ENCODE measurements at regions not wholly inside any gene's neighbourhood (a gene's known extent, or its start where the extent isn't known, plus 50 kb on each side); places are given as distances from the start of the nearest gene placed in this dataset.
"Not testable (repeated sequence)": the region's sequence is repeated elsewhere in the genome, so short reads cannot be mapped to it uniquely, and the experiment has no call there.

GRCh38 chr3:162678941-162679340 is 1182.3 kb downstream of the OTOL1 start:
- DNase-seq (ENCODE audit: insufficient read length, low spot score), result no peak
- FAIRE-seq, result no peak

GRCh38 chr3:162684260-162684659 is 1187.7 kb downstream of the OTOL1 start:
- FAIRE-seq (no peak), DNase-seq (ENCODE audit: insufficient read length, low spot score) (no peak)

- DNase-seq (ENCODE audit: insufficient read length, low spot score) (no peak), FAIRE-seq (no peak)
These were observed 1202.7 kb downstream of the OTOL1 start for GRCh38 chr3:162699291-162699690.

GRCh38 chr3:162701211-162701610 is 1204.6 kb downstream of the OTOL1 start:
- no peak for FAIRE-seq

GRCh38 chr3:162702768-162703385 is 1206.3 kb downstream of the OTOL1 start:
- DNase-seq (ENCODE audit: insufficient read length, low spot score), result no peak
- no peak for FAIRE-seq

More at GRCh38 chr3:162701211-162701610, 1204.6 kb downstream of the OTOL1 start:
- DNase-seq (ENCODE audit: insufficient read length, low spot score), result no peak

GRCh38 chr3:162704238-162704637 is 1207.6 kb downstream of the OTOL1 start:
- DNase-seq (ENCODE audit: insufficient read length, low spot score), result no peak
- no peak for FAIRE-seq

- FAIRE-seq (no peak), DNase-seq (ENCODE audit: insufficient read length, low spot score) (no peak)
These were observed 1208.3 kb downstream of the OTOL1 start for GRCh38 chr3:162704799-162705385.

GRCh38 chr3:162708394-162708793 is 1211.8 kb downstream of the OTOL1 start:
- DNase-seq (ENCODE audit: insufficient read length, low spot score); FAIRE-seq: not testable (repeated sequence)

- not testable (repeated sequence) for FAIRE-seq
These were observed 1212.5 kb downstream of the OTOL1 start for GRCh38 chr3:162708942-162709706.

GRCh38 chr3:162710332-162711112 is 1213.9 kb downstream of the OTOL1 start:
- DNase-seq (ENCODE audit: insufficient read length, low spot score) (no peak), FAIRE-seq (no peak)

More at GRCh38 chr3:162708942-162709706, 1212.5 kb downstream of the OTOL1 start:
- DNase-seq (ENCODE audit: insufficient read length, low spot score), result not testable (repeated sequence)

- not testable (repeated sequence) for FAIRE-seq; DNase-seq (ENCODE audit: insufficient read length, low spot score)
These were observed 1220.5 kb downstream of the OTOL1 start for GRCh38 chr3:162717074-162717473.

GRCh38 chr3:162718697-162719096 is 1222.1 kb downstream of the OTOL1 start:
- FAIRE-seq (no peak), DNase-seq (ENCODE audit: insufficient read length, low spot score) (no peak)

- FAIRE-seq (no peak), DNase-seq (ENCODE audit: insufficient read length, low spot score) (no peak)
These were observed 1223.2 kb downstream of the OTOL1 start for GRCh38 chr3:162719684-162720341.

- FAIRE-seq, result no peak
These were observed 1225.1 kb downstream of the OTOL1 start for GRCh38 chr3:162721736-162722135.

GRCh38 chr3:162722337-162722736 is 1225.7 kb downstream of the OTOL1 start:
- DNase-seq (ENCODE audit: insufficient read length, low spot score), result no peak
- no peak for FAIRE-seq

More at GRCh38 chr3:162721736-162722135, 1225.1 kb downstream of the OTOL1 start:
- no peak for DNase-seq (ENCODE audit: insufficient read length, low spot score)

- not testable (repeated sequence) for DNase-seq (ENCODE audit: insufficient read length, low spot score)
These were observed 1226.2 kb downstream of the OTOL1 start for GRCh38 chr3:162722796-162723195.

GRCh38 chr3:162729686-162730085 is 1233.1 kb downstream of the OTOL1 start:
- DNase-seq (ENCODE audit: insufficient read length, low spot score) (no peak), FAIRE-seq (no peak)

More at GRCh38 chr3:162722796-162723195, 1226.2 kb downstream of the OTOL1 start:
- FAIRE-seq, result not testable (repeated sequence)

- DNase-seq (ENCODE audit: insufficient read length, low spot score); FAIRE-seq: not testable (repeated sequence)
These were observed 1235.4 kb downstream of the OTOL1 start for GRCh38 chr3:162731961-162732360.

- no peak for DNase-seq (ENCODE audit: insufficient read length, low spot score)
- no peak for FAIRE-seq
These were observed 1242.2 kb downstream of the OTOL1 start for GRCh38 chr3:162738784-162739183.

GRCh38 chr3:162740941-162741596 is 1244.5 kb downstream of the OTOL1 start:
- DNase-seq (ENCODE audit: insufficient read length, low spot score) (no peak), FAIRE-seq (no peak)
